ENCODE measurements at regions not wholly inside any gene's neighbourhood (a gene's known extent, or its start where the extent isn't known, plus 50 kb on each side); places are given as distances from the start of the nearest gene placed in this dataset.

DNA sequence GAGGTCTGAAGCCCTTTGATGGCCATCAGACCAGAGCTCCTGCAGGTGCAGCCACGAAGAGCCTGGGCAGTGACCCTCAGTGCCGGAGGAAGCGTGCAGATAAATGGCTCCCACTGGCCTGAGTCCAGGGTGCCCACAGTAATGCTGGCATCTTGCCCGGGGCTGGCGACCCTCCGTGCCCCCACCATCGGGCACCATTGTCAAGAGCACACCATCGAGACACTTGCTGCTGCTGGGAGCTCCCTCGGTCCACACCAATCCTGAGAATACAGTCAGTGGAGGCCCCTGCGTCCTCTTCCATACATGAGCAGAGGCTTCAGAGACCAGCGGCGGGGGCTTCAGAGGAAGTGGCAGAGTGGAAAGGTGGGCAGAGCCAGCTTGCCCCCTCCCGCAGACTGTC is 1448.3 kb downstream of the BRD1 start:
- DNase-seq (ENCODE audit: low read depth in 1 of 2, low spot score in 1 of 2) = no peak
- no peak overlapping the region for H3K4me3 ChIP-seq (replicated peaks; ENCODE audit: insufficient read depth, low read length)
- H3K27ac ChIP-seq (replicated peaks) = no peak overlapping the region
- H3K27me3 ChIP-seq (ENCODE audit: insufficient read depth, poor library complexity, severe bottlenecking) = peaks cover 2% of the 10 kb centered on the region
- TF ChIP-seq REST (IDR thresholded peaks at IDR 0.05; ENCODE audit: insufficient replicate concordance, low read depth) (no peak), GABPA (IDR thresholded peaks at IDR 0.05; ENCODE audit: low read depth) (no peak)

- no peak overlapping the region for H3K4me3 ChIP-seq (replicated peaks; ENCODE audit: insufficient read depth, low read length)
- H3K27ac ChIP-seq (replicated peaks) = no peak overlapping the region
- TF ChIP-seq REST (IDR thresholded peaks at IDR 0.05; ENCODE audit: insufficient replicate concordance, low read depth) (no peak), GABPA (IDR thresholded peaks at IDR 0.05; ENCODE audit: low read depth) (no peak), SPI1 (IDR thresholded peaks at IDR 0.05; ENCODE audit: borderline replicate concordance, low read depth) (no peak), POLR2AphosphoS5 (IDR thresholded peaks at IDR 0.05; ENCODE audit: low read depth) (no peak)
- TF ChIP-seq, protein P1, sequence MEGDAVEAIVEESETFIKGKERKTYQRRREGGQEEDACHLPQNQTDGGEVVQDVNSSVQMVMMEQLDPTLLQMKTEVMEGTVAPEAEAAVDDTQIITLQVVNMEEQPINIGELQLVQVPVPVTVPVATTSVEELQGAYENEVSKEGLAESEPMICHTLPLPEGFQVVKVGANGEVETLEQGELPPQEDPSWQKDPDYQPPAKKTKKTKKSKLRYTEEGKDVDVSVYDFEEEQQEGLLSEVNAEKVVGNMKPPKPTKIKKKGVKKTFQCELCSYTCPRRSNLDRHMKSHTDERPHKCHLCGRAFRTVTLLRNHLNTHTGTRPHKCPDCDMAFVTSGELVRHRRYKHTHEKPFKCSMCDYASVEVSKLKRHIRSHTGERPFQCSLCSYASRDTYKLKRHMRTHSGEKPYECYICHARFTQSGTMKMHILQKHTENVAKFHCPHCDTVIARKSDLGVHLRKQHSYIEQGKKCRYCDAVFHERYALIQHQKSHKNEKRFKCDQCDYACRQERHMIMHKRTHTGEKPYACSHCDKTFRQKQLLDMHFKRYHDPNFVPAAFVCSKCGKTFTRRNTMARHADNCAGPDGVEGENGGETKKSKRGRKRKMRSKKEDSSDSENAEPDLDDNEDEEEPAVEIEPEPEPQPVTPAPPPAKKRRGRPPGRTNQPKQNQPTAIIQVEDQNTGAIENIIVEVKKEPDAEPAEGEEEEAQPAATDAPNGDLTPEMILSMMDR (IDR thresholded peaks at IDR 0.05; ENCODE audit: insufficient read depth, low read length) = no peak
- peaks cover 2% of the 10 kb centered on the region for H3K27me3 ChIP-seq (ENCODE audit: insufficient read depth, poor library complexity, severe bottlenecking)
- no peak for DNase-seq (ENCODE audit: low read depth in 1 of 2, low spot score in 1 of 2)
Observed at GRCh38 chr22:48378673-48379072, 1449.0 kb downstream of the BRD1 start.

DNA sequence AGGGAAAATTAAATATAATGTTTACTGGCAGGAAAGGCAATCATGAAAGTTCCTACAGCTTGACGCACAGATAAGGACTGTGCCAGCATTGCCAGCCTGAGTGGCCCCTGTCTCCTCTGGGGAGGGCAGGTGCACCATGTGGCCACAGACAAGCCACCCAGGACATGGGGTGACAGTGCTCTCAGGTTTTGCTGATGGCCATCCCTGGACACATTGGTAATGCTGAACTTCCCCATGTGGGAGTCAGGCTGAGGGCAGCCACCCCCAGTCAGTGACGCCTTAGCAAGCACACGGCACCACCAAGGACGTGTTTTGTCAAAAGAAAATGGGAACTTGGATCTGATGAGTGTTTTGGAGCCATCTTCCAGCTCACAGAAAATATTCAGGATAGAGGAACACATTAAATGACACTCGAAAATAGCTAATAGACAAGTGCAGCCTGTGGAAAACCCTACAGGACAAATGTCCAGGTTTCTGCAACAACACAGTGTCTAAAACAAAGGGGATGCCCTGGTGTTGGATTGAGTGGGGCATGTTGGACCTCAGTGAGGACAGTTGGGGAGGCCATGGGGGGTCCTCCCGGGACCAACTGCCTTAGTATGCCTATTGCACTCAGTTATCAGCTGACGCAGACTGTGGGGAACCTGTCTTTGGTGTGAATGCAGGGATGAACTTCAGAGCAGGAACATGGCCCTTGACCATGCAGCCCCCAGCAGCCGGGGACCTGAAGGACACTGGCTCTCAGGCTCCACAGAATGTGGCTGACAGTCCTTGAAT is 1450.5 kb downstream of the BRD1 start:
- no peak for DNase-seq (ENCODE audit: low read depth in 1 of 2, low spot score in 1 of 2)
- no peak overlapping the region for H3K4me3 ChIP-seq (replicated peaks; ENCODE audit: insufficient read depth, low read length)
- TF ChIP-seq GABPA (IDR thresholded peaks at IDR 0.05; ENCODE audit: low read depth) (no peak), REST (IDR thresholded peaks at IDR 0.05; ENCODE audit: insufficient replicate concordance, low read depth) (no peak), POLR2AphosphoS5 (IDR thresholded peaks at IDR 0.05; ENCODE audit: low read depth) (no peak), SPI1 (IDR thresholded peaks at IDR 0.05; ENCODE audit: borderline replicate concordance, low read depth) (no peak)
- TF ChIP-seq, protein P1 (IDR thresholded peaks at IDR 0.05; ENCODE audit: insufficient read depth, low read length) = no peak
- no peak overlapping the region for H3K27ac ChIP-seq (replicated peaks)
- H3K27me3 ChIP-seq (ENCODE audit: insufficient read depth, poor library complexity, severe bottlenecking) = peaks cover 2% of the 10 kb centered on the region

Data from HL-60 (cell line).